ENCODE measurements at regions not wholly inside any gene's neighbourhood (a gene's known extent, or its start where the extent isn't known, plus 50 kb on each side); places are given as distances from the start of the nearest gene placed in this dataset.

DNA sequence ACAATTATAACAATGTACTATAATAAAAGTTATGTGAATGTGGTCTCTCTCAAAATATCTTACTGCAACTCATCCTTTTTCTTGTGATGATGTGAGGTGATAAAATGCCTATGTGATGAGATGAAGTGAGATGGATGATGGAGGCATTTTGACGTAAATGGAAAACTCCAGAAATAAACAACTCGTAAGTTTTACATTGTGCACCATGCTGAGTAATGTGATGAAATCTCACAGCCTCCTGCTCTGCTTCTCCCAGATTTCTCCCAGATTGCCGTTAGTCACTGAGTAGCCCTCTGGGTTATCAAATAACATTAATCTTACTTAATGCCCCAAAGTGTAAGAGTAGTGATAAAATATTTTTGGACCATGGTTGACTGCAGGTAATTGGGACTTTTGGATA, 64.8 kb upstream of the SLCO2A1 start:
- peaks cover 10% of the 10 kb centered on the region for H3K9me3 Mint-ChIP-seq
- Histone ChIP-seq H3K27ac (no peak overlapping the region), H3K4me2 (no peak overlapping the region), H3K9ac (no peak overlapping the region), H3K79me2 (ENCODE audit: low read depth) (no peaks in the 10 kb centered on the region), H3K27me3 (no peaks in the 10 kb centered on the region), H3K9me3 (ENCODE audit: low read depth) (no peaks in the 10 kb centered on the region), H3K4me1 (no peaks in the 10 kb centered on the region), H3K36me3 (no peaks in the 10 kb centered on the region), H4K20me1 (ENCODE audit: low read depth) (no peaks in the 10 kb centered on the region), H3F3A (ENCODE audit: low read depth) (no peaks in the 10 kb centered on the region), H3K4me3 (no peak overlapping the region), H2AFZ (replicated peaks) (no peak overlapping the region)
- H3K4me1 Mint-ChIP-seq: no peaks in the 10 kb centered on the region
- no peaks in the 10 kb centered on the region for H3K36me3 Mint-ChIP-seq
- no peak for DNase-seq (ENCODE audit: low spot score)
- no peak overlapping the region for H3K4me3 Mint-ChIP-seq
- TF ChIP-seq, protein P1, sequence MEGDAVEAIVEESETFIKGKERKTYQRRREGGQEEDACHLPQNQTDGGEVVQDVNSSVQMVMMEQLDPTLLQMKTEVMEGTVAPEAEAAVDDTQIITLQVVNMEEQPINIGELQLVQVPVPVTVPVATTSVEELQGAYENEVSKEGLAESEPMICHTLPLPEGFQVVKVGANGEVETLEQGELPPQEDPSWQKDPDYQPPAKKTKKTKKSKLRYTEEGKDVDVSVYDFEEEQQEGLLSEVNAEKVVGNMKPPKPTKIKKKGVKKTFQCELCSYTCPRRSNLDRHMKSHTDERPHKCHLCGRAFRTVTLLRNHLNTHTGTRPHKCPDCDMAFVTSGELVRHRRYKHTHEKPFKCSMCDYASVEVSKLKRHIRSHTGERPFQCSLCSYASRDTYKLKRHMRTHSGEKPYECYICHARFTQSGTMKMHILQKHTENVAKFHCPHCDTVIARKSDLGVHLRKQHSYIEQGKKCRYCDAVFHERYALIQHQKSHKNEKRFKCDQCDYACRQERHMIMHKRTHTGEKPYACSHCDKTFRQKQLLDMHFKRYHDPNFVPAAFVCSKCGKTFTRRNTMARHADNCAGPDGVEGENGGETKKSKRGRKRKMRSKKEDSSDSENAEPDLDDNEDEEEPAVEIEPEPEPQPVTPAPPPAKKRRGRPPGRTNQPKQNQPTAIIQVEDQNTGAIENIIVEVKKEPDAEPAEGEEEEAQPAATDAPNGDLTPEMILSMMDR (IDR thresholded peaks at IDR 0.05): no peak
- TF ChIP-seq EZH2 (IDR thresholded peaks at IDR 0.05): no peak
- no peak for TF ChIP-seq EZH2phosphoT487 (IDR thresholded peaks at IDR 0.05)
- H3K27me3 Mint-ChIP-seq (ENCODE audit: insufficient read depth, low read depth): peaks cover 2% of the 10 kb centered on the region
- no peak overlapping the region for H3K27ac Mint-ChIP-seq

DNA sequence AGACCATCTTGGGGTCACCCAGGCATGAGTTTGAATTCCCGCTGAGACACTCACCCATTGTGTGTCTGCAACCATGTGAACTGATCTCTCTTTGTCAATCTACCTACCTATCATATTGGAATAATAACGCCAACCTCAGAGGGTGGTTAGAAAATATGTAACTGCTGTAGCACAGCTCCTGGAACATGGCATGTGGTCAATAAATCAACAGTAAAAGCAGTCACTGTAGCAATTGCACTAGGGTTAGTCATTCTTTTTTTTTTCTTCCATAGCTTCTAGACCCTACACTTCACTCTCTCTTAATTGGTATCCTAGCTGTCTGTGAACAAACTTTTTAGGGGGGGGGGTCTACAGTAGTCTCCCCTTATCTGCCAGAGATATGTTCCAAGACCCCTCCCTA, 64.2 kb upstream of the SLCO2A1 start:
- H3K9me3 Mint-ChIP-seq: peaks cover 7% of the 10 kb centered on the region
- no peak overlapping the region for H3K27ac Mint-ChIP-seq
- no peak overlapping the region for H3K4me3 Mint-ChIP-seq
- Histone ChIP-seq H4K20me1 (ENCODE audit: low read depth) (no peaks in the 10 kb centered on the region), H3K9me3 (ENCODE audit: low read depth) (no peaks in the 10 kb centered on the region), H3K36me3 (no peaks in the 10 kb centered on the region), H2AFZ (replicated peaks) (no peak overlapping the region), H3K4me2 (no peak overlapping the region), H3K9ac (no peak overlapping the region), H3F3A (ENCODE audit: low read depth) (no peaks in the 10 kb centered on the region), H3K27me3 (no peaks in the 10 kb centered on the region), H3K4me3 (no peak overlapping the region), H3K79me2 (ENCODE audit: low read depth) (no peaks in the 10 kb centered on the region), H3K4me1 (no peaks in the 10 kb centered on the region), H3K27ac (no peak overlapping the region)
- H3K27me3 Mint-ChIP-seq (ENCODE audit: insufficient read depth, low read depth): peaks cover 2% of the 10 kb centered on the region
- H3K4me1 Mint-ChIP-seq: no peaks in the 10 kb centered on the region
- DNase-seq (ENCODE audit: low spot score): no peak
- TF ChIP-seq, protein P1 (IDR thresholded peaks at IDR 0.05): no peak
- no peak for TF ChIP-seq EZH2phosphoT487 (IDR thresholded peaks at IDR 0.05)
- no peaks in the 10 kb centered on the region for H3K36me3 Mint-ChIP-seq

DNA sequence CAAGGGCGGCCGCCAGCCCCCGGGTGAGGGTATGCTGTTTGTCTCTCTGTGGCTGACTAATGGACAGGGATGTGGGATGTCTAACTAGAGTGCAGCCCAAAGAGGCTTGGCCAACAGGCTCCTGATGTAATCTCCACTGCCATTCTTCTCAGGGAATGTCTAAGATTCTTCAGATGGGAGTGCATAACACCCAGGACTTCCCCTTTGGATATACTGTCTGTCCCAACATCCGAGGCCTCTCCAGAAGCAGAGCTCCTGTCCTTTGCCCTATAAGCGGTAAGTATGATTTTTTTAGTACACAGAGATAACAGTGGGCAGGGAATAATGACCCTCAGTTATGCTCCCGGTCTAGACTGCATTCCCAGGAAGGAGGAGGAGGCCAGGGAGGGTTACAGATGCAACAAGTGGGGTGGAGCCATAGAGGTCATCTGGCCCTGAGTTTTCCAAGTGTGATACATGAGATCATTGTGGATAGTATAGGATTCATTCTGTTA, 62.5 kb upstream of the SLCO2A1 start:
- H3K27ac Mint-ChIP-seq: no peak overlapping the region
- no peak for DNase-seq (ENCODE audit: low spot score)
- H3K4me3 Mint-ChIP-seq: no peak overlapping the region

More for the DNA sequence above, 62.5 kb upstream of the SLCO2A1 start:
- H3K4me3 ChIP-seq: no peak overlapping the region
- TF ChIP-seq, protein P1 (IDR thresholded peaks at IDR 0.05): no peak
- TF ChIP-seq EZH2phosphoT487 (IDR thresholded peaks at IDR 0.05): no peak
- no peak overlapping the region for H3K27ac ChIP-seq
- H3K79me2 ChIP-seq (ENCODE audit: low read depth): no peaks in the 10 kb centered on the region
- Mint-ChIP-seq H3K9me3 (peaks cover 2% of the 10 kb centered on the region), H3K36me3 (no peaks in the 10 kb centered on the region), H3K4me1 (no peaks in the 10 kb centered on the region), H3K27me3 (ENCODE audit: insufficient read depth, low read depth) (peaks cover 2% of the 10 kb centered on the region)
- H3K4me1 ChIP-seq: no peaks in the 10 kb centered on the region
- no peaks in the 10 kb centered on the region for H4K20me1 ChIP-seq (ENCODE audit: low read depth)
- H3K4me2 ChIP-seq: no peak overlapping the region
- no peak overlapping the region for H3K9ac ChIP-seq
- H2AFZ ChIP-seq (replicated peaks): no peak overlapping the region
- no peaks in the 10 kb centered on the region for H3K36me3 ChIP-seq
- H3K9me3 ChIP-seq (ENCODE audit: low read depth): no peaks in the 10 kb centered on the region
- H3F3A ChIP-seq (ENCODE audit: low read depth): no peaks in the 10 kb centered on the region
- H3K27me3 ChIP-seq: no peaks in the 10 kb centered on the region

Data from neural progenitor cell (in vitro differentiated cells).